ENCODE measurements at regions not wholly inside any gene's neighbourhood (a gene's known extent, or its start where the extent isn't known, plus 50 kb on each side); places are given as distances from the start of the nearest gene placed in this dataset.

DNA sequence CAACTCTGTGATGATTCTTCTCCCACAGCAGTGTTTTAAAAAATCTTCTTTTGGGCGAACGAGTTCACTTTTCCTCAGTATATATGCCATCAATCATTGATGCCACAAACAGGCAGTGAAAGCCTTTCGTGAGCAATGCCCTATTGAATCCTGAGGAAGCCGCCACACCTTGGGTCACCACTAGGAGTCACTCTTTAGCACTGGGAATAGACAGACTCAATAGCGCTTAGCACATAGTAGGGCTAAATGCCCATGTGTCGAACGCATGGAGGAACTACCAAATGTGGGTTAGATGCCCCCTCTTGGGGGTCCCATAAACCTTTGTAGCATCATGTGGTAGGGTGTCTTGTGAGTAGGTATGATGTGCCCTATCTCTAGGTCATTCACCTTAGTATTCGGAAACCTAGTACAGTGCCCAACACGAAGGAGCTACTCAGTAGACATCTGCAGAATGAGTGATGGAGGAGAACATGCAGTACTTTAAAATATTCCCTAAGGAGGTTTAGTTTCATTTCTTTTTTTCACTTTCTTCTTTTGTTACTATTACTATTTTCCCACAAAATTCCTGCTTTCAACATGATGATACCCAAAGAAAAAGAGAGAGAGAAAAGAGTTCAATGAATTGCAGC is 603.7 kb downstream of the BNC2 start:
- in situ Hi-C loops (cut with MboI) = no loop called here
- no peak overlapping the region for H3K27ac ChIP-seq (ENCODE audit: extremely low read depth, low read depth, low read length)
- no peaks in the 10 kb centered on the region for H4K20me1 ChIP-seq (replicated peaks; ENCODE audit: control insufficient read depth, insufficient read depth, low read length)
- POLR2A ChIA-PET = no interaction called here
- 2% methylated on average over 8 of the region's 9 CpGs for WGBS (ENCODE audit: insufficient coverage, low coverage, missing lambda C conversion rate)
- ATAC-seq (0 out of 3 replicates have a peak, but pooled peaks have one; percentile 27), FAIRE-seq (no peak), DNase-seq (ENCODE audit: extremely low read depth in 1 of 4, low spot score in 3 of 4) (peak; percentile 5 to 12 (median 10))
- no peaks in the 10 kb centered on the region for H3K9me3 ChIP-seq (replicated peaks; ENCODE audit: control insufficient read depth, insufficient read depth, low read depth, low read length)
- no peak overlapping the region for H3K4me2 ChIP-seq (ENCODE audit: insufficient read depth, low read length)
- no peak overlapping the region for H3K9ac ChIP-seq (ENCODE audit: insufficient read depth in 1 of 2, low read depth in 2 of 2, low read length in 2 of 2)
- CTCF ChIA-PET (ENCODE audit: low intra/inter-chr PET ratio) = no interaction called here
- no peaks in the 10 kb centered on the region for H3K4me1 ChIP-seq (replicated peaks in 1 of 2; ENCODE audit: control insufficient read depth in 2 of 2, insufficient read depth in 2 of 2, low read length in 2 of 2)
- H3K4me3 ChIP-seq = no peak overlapping the region
- intact Hi-C loops (cut with micrococcal nuclease) = no loop called here
- H3K79me2 ChIP-seq (ENCODE audit: control insufficient read depth, insufficient read depth, low read length) = no peaks in the 10 kb centered on the region
- no peak overlapping the region for H2AFZ ChIP-seq (ENCODE audit: low read depth, low read length)
- no peaks in the 10 kb centered on the region for H3K9me1 ChIP-seq (ENCODE audit: control insufficient read depth, insufficient read depth, low read length)
- BruUV-seq (replicated peaks) = no TSS peak
- H3K27me3 ChIP-seq (ENCODE audit: control insufficient read depth in 2 of 2, insufficient read depth in 2 of 2, low read length in 2 of 2) = no peaks in the 10 kb centered on the region
- H3K36me3 ChIP-seq (ENCODE audit: control insufficient read depth, insufficient read depth, low read length) = no peaks in the 10 kb centered on the region
- TF ChIP-seq ZNF79 (CRISPR knock-in tag; IDR thresholded peaks at IDR 0.05; ENCODE audit: low read depth) (no peak), RB1 (IDR thresholded peaks at IDR 0.05; ENCODE audit: low read depth) (no peak), ZNF140 (CRISPR knock-in tag; IDR thresholded peaks at IDR 0.05) (no peak), ZSCAN32 (CRISPR knock-in tag; IDR thresholded peaks at IDR 0.05) (no peak), NFYB (IDR thresholded peaks at IDR 0.05; ENCODE audit: extremely low read depth, insufficient read length) (no peak), PHB2 (IDR thresholded peaks at IDR 0.05; ENCODE audit: low read depth) (no peak), ZKSCAN1 (IDR thresholded peaks at IDR 0.05; ENCODE audit: low read depth, low read length) (peak; percentile 97), ESRRB (CRISPR knock-in tag; IDR thresholded peaks at IDR 0.05; ENCODE audit: borderline replicate concordance) (no peak), RAD21 (CRISPR knock-in tag; conservative IDR thresholded peaks at IDR 0.05 in 1 of 2, IDR thresholded peaks at IDR 0.05 in 1 of 2) (peak in 1 of 2 experiments; percentile 10; a peak in 1 of 4 replicates), PURB (CRISPR knock-in tag; IDR thresholded peaks at IDR 0.05; ENCODE audit: low read depth) (no peak)
- TF ChIP-seq, protein P1, sequence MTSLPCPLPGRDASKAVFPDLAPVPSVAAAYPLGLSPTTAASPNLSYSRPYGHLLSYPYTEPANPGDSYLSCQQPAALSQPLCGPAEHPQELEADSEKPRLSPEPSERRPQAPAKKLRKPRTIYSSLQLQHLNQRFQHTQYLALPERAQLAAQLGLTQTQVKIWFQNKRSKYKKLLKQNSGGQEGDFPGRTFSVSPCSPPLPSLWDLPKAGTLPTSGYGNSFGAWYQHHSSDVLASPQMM (CRISPR knock-in tag; IDR thresholded peaks at IDR 0.05) = no peak
- TF ChIP-seq, protein P2, sequence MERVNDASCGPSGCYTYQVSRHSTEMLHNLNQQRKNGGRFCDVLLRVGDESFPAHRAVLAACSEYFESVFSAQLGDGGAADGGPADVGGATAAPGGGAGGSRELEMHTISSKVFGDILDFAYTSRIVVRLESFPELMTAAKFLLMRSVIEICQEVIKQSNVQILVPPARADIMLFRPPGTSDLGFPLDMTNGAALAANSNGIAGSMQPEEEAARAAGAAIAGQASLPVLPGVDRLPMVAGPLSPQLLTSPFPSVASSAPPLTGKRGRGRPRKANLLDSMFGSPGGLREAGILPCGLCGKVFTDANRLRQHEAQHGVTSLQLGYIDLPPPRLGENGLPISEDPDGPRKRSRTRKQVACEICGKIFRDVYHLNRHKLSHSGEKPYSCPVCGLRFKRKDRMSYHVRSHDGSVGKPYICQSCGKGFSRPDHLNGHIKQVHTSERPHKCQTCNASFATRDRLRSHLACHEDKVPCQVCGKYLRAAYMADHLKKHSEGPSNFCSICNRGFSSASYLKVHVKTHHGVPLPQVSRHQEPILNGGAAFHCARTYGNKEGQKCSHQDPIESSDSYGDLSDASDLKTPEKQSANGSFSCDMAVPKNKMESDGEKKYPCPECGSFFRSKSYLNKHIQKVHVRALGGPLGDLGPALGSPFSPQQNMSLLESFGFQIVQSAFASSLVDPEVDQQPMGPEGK (CRISPR knock-in tag; IDR thresholded peaks at IDR 0.05; ENCODE audit: borderline replicate concordance) = no peak
- TF ChIP-seq, protein P3, sequence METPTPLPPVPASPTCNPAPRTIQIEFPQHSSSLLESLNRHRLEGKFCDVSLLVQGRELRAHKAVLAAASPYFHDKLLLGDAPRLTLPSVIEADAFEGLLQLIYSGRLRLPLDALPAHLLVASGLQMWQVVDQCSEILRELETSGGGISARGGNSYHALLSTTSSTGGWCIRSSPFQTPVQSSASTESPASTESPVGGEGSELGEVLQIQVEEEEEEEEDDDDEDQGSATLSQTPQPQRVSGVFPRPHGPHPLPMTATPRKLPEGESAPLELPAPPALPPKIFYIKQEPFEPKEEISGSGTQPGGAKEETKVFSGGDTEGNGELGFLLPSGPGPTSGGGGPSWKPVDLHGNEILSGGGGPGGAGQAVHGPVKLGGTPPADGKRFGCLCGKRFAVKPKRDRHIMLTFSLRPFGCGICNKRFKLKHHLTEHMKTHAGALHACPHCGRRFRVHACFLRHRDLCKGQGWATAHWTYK (CRISPR knock-in tag; IDR thresholded peaks at IDR 0.05) = no peak
- TF ChIP-seq, protein P4, sequence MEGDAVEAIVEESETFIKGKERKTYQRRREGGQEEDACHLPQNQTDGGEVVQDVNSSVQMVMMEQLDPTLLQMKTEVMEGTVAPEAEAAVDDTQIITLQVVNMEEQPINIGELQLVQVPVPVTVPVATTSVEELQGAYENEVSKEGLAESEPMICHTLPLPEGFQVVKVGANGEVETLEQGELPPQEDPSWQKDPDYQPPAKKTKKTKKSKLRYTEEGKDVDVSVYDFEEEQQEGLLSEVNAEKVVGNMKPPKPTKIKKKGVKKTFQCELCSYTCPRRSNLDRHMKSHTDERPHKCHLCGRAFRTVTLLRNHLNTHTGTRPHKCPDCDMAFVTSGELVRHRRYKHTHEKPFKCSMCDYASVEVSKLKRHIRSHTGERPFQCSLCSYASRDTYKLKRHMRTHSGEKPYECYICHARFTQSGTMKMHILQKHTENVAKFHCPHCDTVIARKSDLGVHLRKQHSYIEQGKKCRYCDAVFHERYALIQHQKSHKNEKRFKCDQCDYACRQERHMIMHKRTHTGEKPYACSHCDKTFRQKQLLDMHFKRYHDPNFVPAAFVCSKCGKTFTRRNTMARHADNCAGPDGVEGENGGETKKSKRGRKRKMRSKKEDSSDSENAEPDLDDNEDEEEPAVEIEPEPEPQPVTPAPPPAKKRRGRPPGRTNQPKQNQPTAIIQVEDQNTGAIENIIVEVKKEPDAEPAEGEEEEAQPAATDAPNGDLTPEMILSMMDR (IDR thresholded peaks at IDR 0.05 in 2 of 3, conservative IDR thresholded peaks at IDR 0.05 in 1 of 3; ENCODE audit: insufficient read depth in 2 of 3, low read depth in 1 of 3, low read length in 3 of 3) = peak; percentile 15 to 48 (median 40); a peak in 4 of 6 replicates

Data from K562 (cell line).